GM18907 (cell line): ENCODE measurements at regions not wholly inside any gene's neighbourhood (a gene's known extent, or its start where the extent isn't known, plus 50 kb on each side); places are given as distances from the start of the nearest gene placed in this dataset.
"Not testable (repeated sequence)": the region's sequence is repeated elsewhere in the genome, so short reads cannot be mapped to it uniquely, and the experiment has no call there.

Source experiments
- ATAC-seq: cut with Tn5 transposase; IDR thresholded peaks from one replicate; pipeline ENCODE4 v1.9.1; 2021; ENCODE audit warnings: mild to moderate bottlenecking, moderate library complexity; ENCODE audit not compliant: unreplicated experiment

GRCh38 chr15:31178705-31179104 is 77.2 kb upstream of the TRPM1 start:
- no peak for ATAC-seq

GRCh38 chr15:31179693-31180092 is 78.2 kb upstream of the TRPM1 start:
- no peak for ATAC-seq

- ATAC-seq, result no peak
Measured at GRCh38 chr15:31193291-31193690, 91.8 kb upstream of the TRPM1 start.

- ATAC-seq, result no peak
Measured at GRCh38 chr15:31195871-31196270, 94.3 kb upstream of the TRPM1 start.

- ATAC-seq, result peak; percentile 66
Measured at GRCh38 chr15:31197497-31198414, 96.2 kb upstream of the TRPM1 start.

GRCh38 chr15:31200735-31201151 is 99.2 kb upstream of the TRPM1 start:
- ATAC-seq, result no peak

GRCh38 chr15:31202953-31203352 is 101.4 kb upstream of the TRPM1 start:
- no peak for ATAC-seq

GRCh38 chr15:31203999-31204398 is 102.5 kb upstream of the TRPM1 start:
- ATAC-seq, result no peak

GRCh38 chr15:31206386-31207181 is 105.1 kb upstream of the TRPM1 start:
- ATAC-seq, result no peak

GRCh38 chr15:31207246-31207645 is 105.7 kb upstream of the TRPM1 start:
- no peak for ATAC-seq

GRCh38 chr15:31207861-31208260 is 106.3 kb upstream of the TRPM1 start:
- ATAC-seq, result not testable (repeated sequence)

- ATAC-seq, result no peak
Measured at GRCh38 chr15:31208817-31209216, 107.3 kb upstream of the TRPM1 start.

GRCh38 chr15:31211353-31211752 is 109.8 kb upstream of the TRPM1 start:
- ATAC-seq, result no peak

- no peak for ATAC-seq
Measured at GRCh38 chr15:31212326-31213080, 111.0 kb upstream of the TRPM1 start.

GRCh38 chr15:31214158-31214863 is 112.3 kb upstream of the KLF13 start:
- ATAC-seq, result no peak

GRCh38 chr15:31214864-31215489 is 111.7 kb upstream of the KLF13 start:
- no peak for ATAC-seq

- ATAC-seq, result peak; percentile 80
Measured at GRCh38 chr15:31215490-31216214, 111.0 kb upstream of the KLF13 start.

GRCh38 chr15:31216215-31216911 is 110.3 kb upstream of the KLF13 start:
- peak; percentile 38 for ATAC-seq

GRCh38 chr15:31217067-31217466 is 109.6 kb upstream of the KLF13 start:
- no peak for ATAC-seq
